ENCODE measurements at regions not wholly inside any gene's neighbourhood (a gene's known extent, or its start where the extent isn't known, plus 50 kb on each side); places are given as distances from the start of the nearest gene placed in this dataset.

DNA sequence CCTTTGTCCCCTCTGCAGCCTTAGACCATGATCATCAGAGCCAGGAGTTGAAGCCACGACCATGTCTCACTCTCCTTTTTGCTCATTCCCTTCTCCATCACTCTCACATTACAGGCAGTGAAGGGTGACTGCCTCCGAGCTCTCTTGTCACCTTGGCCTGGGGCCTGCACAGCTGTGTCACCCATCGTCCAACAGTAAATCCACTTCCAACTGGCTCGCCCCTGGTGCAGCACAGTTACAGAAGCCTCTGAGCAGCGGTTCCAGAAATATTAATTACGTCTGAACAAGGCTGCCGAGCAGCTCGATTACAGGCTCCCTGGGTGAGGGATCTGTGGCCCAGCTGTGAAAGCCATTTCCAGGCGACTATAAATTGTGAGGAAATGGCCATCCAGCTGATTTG is 528.2 kb downstream of the NR2F2 start:
- TF ChIP-seq EZH2 (IDR thresholded peaks at IDR 0.05; ENCODE audit: borderline replicate concordance) (no peak), CTCF (IDR thresholded peaks at IDR 0.05; ENCODE audit: poor library complexity) (no peak)
